NCI-H82 treated with DMSO at 0.1 percent for 48 hours (cell line): ENCODE measurements at regions not wholly inside any gene's neighbourhood (a gene's known extent, or its start where the extent isn't known, plus 50 kb on each side); places are given as distances from the start of the nearest gene placed in this dataset.
"Not testable (repeated sequence)": the region's sequence is repeated elsewhere in the genome, so short reads cannot be mapped to it uniquely, and the experiment has no call there.

Source experiments
- DNase-seq: peaks from one replicate; lab custom pipeline; 2025; ENCODE audit not compliant: unreplicated experiment; lab: John Stamatoyannopoulos, UW

DNA sequence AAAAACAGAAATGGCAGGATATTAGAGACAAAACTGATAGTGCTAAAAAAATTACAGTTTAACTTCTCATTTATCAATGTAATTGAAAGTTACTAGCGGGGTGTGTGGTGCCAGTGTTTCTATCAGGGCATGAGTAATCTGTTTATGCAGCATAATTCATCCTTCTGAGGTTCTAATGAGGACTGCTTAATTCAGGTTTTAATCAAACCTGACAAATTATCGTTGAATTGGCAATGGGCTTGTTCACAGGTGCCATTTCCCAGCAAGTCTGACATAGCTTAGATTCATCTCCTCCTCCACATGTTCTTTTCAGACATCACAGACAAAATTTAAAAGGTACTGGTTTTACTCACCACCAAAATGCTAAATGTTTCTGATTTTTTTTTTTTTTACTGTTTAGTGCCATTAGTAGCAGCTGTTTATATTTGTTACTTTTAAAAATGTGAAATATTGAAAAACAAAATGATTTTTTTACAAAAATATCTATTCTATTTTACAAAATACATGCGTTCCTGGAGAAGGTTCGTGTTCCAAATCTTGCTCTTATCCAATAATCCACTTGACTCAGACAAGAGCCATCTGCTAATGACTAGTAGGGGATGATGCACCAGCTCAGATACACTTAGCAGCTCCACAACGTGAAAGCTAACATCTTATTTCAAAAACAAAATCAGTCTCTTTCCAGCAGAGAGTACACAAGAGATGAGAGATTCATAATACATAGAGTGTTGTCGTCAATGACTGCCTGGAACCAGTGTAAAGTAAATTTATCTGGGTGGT is 447.7 kb upstream of the DPPA4 start:
- DNase-seq: peak; percentile 87

DNA sequence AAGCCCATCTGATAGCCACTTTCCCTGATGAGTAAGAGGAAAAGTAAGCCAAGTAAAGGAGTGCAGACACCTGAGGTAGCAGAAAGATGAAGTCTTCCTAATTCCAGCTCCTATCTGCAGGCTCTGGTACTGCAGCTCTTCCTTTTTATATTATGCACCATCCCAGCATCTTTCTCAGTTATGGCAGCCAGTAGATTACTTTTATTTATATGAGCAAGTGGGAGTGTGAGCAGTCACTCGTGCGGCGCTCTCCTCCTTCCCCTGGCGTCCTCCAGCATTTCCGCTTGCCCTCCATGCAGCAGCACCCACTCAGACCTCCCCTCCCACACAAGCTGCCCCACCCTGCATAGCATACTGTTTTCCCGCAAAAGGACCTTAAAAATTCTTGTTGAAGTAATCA is 465.9 kb upstream of the DPPA4 start:
- DNase-seq: no peak

DNA sequence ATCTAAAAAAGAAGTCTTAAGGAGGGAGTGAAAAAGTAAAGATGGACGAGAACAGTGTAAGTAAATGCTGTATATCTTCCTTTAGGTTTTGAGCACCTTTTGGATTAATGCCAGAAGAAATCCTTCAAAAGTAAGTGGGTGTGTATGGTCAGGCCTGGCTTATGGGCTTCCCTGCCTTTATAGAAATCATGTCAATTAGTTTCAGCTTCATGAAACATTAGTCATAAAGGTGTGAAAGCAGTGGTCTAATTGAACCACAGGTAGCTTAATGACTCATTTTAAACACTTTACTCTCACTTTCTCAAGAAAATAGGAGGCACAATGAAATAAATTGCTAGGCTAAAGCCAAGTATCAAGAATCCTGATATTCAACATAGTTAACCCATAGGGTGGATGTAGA is 467.4 kb upstream of the DPPA4 start:
- DNase-seq: no peak

DNA sequence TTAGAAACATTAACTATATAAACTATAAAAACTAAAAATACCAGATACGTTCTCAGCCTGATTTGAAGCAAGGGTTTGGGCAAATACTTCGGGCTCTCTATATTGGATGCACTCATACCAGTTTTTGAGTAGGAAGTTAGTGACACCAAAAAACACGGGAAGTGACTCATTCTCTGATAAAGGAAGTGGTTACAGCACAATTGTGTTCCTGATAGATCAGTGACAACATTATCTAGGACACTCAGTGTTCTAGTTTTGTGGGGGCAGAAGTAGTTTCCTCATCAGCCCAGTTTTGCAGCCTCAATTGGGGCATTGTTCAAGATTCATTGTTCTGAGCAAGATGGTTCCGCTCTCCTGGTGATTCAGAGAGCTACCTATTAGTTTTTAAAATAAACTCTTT is 469.6 kb upstream of the DPPA4 start:
- no peak for DNase-seq

DNA sequence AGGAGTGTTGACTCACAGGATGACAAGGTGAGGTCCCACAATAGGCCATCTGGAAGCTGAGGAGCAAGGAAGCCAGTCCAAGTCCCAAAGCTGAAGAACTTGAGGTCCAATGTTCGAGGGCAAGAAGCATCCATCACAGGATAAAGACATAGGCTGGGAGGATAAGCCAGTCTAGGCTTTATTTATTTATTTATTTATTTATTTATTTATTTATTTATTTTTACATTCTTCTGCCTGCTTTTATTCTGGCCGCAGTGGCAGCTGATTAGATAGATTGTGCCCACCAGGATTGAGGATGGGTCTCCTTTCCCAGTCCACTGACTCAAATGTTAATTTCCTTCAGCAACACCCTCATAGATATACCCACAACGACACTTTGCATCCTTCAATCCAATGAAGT is 472.2 kb upstream of the DPPA4 start:
- no peak for DNase-seq

DNA sequence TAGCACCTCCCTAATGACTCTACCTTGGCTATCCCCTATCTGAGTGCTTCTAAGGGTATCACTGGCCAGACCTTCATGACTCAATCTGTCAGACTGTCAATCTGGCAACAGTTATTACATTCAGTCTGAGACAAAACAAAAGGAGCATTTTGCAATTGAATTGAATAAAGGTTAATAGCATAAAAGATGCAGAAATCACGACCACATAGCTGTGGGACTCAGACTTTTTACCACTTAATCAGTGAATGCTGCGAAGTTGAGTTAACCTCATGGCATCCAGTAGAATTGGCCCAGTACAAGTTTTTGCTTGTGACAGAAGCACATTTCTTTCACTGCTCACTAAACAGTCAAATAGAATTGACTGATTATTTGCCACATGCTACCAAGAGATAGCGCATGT is 480.7 kb upstream of the DPPA4 start:
- DNase-seq: no peak

DNA sequence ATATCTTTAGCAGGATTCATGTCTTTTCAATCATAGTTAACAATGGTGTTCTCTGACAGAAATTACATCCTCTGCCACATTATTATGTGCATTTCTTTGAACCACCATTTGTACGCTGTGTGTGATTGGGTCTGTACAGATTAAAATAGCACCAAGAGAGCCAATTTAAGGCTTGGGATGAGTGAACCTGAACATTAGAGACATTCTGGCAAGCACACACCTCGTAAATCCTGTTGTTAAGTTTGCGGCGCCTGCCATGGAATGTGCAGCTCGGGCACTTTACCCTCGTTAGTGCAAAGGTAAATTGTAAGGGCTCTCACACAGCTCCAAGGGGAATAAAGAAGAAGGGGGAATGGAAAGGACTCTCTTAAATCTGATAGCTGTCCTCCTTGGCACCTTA is 482.4 kb upstream of the DPPA4 start:
- DNase-seq: peak; percentile 84

DNA sequence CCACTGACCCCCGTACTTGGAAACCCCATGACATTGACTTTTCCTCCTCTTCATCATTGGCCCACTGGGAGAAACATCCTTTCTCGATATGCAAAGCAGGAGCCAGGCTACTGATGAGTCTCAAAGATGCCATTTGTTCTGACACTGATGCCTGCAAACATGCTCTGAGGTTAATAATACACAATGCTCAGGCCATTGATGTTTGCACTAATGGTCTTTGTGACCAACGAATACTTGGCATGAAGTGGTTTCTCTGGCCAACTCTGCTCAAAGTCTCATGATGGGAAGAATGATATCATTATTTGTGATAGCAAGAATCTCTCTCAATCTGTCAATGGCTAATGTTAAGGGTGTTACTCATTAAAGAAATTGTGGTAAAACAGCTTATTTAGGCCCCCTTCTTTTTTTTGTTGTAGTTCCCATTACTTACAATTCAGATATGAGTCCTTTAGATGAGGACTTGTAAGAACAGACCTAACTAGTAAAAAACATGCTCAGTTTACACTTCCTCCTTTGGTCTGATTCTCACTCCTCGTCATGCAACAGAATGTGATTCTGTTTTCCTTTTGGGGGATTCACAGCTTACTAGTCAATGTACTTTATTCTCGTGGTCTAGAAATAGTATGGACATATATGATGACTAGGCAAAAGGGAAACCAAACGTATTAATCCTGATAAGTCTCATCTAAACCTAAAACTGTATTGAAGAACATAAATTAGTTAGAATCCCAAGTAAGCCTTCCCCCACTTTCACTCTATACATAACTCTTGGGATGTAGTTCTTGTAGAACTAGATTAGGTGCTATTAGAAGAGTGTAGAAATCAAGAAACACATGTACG is 488.8 kb upstream of the DPPA4 start:
- no peak for DNase-seq

DNA sequence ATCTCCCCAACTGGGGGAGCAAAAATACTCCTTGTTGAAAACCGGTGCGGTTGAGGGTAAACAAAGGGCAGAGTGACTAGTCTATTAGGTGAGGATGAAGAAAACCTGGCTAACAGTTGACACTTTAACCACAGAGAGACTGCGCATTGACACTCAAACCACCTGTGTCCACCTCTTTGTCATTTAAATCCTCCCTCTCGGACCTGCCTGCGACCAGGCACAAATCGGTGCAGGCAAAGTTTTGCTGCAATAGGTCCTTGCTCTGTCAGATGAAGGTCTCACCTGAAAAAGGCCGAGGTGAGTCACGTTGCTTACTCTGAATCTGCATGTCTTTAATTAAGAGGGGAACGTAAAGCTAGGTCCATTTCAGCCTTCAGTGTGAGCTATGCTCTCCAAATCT is 494.1 kb upstream of the DPPA4 start:
- no peak for DNase-seq

DNA sequence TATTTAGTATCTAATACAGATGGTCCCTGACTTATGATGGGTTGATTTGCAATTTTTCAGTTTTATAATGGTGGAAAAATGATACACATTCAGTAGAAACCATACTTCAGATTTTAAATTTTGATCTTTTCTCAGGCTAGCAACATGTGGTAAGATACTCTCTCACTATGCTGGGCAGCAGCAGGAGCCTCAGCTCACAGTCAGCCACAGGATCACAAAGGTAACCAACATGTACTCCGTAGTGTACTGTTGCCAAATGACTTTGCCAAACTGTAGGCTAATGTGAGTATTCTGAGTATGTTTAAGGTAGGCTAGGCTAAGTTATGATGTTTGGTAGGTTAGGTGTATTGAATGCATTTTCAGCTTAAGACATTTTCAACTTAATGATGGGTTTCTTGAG is 498.6 kb upstream of the DPPA4 start:
- no peak for DNase-seq

DNA sequence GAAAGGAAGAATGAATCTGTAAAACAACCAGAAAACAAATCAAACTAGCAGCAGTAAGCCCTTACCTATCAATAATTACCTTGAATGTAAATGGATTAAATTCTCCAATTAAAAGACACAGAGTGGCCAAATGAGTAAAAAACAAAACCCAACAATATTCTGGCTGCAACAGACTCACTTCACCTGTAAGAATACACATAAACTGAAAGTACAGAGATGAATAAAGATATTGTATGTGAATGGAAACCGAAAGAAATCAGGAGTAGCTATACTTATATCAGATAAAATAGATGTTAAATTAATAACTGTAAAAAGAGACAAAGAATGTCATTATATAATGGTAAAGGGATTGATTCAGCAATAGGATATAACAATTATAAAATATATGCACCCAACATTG is 514.5 kb upstream of the DPPA4 start:
- DNase-seq: no peak

DNA sequence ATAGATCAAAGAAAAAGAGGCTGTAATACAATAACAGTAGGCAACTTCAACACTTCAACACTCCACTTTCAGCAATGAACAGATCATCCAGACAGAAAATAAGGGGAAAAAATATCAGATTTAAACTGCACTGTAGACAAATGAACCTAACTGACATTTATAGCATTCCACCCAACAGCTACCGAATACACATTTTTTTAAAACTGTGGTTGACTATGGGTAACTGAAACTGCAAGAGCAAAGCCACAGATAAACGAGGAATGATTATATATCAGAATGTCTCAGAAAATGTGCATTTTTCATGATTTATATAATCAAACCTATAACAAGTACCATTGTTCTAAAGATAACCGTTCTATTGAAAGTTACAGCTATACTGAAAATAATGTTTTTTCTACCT is 514.9 kb upstream of the DPPA4 start:
- no peak for DNase-seq

DNA sequence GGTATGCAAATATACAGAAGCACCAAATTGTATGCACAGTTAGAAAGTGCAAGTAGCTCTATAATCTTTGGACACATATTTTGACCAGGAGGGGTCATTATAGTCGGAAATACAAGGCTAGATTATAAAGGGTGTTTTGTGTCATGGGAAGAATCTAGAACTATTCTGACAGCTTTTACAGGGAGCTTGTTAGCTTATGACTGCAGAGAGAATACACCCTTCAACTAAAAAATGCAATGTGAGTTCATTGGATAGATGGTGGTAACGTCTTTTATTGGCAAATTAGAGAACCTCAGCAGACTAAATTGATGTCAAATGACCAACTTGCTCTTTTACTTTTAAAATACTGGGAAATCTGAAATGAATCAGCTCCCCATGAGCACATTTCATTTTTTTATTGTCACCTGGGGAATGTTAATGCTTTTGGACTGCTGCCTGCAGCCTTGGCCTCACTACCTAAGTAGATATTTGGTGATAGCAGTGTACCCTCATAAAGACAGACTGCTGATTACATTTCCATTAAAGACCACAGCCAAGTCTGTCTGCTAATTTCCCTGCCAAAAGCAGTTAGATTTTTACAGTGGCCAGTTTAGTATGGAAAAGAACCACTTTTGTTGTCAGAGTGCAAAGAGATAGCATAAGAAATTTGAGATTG is 515.9 kb upstream of the DPPA4 start:
- no peak for DNase-seq

DNA sequence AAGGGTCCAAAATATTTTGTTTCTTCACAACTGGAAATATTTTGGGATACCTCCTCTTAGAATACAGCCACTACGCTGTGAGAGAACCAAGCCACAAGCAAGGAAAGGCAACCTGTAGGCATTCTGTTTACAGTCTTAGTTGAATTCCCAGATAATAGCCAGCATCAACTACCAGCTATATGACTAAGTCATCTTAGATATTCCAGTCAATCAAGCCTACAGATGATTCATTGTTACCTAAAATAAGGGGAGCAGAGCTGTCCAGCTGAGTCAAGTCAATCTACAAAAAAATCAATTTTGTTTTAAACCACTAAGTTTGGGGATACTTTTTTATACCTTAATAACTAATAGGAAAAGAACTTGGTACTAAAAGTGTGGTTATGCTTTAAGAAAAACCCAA is 526.4 kb upstream of the DPPA4 start:
- no peak for DNase-seq

DNA sequence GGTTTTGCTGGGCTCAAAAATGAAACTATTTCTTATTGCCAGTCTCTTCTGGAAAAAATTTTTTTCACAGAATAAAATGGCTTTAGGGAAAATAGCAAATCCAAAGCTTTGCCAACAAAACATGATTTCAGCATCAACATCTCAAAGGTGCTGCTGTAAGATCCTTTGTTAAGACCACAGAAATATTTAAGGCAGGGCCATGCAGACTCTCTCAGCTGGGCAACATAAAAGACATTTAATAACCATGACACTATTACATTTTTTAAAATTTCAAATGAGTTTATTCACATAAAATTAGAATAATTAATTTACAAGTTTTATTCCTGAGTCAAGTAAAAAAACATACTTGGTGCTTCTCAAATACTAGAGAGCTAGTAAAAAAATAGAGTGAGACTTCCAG is 527.1 kb upstream of the DPPA4 start:
- DNase-seq: no peak

DNA sequence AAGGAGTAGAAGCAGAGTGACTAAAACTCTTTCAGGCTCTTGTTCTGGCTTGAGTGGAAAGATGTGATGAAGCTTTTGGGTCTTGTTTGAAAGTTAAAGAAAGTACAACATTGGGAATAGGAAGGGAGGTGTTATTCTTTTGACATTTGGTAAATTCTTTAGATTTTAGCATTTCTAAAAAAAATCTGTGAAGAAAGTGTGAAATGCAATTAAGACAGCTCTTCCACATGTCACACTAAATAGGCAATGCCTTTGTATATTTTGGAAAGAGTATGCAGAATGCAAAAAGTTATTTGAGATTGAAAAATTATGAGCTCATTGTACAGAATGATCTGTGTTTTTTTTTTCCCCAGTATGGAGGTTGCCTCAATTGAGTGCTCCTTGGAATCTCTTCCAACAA is 532.2 kb upstream of the DPPA4 start:
- DNase-seq: no peak

DNA sequence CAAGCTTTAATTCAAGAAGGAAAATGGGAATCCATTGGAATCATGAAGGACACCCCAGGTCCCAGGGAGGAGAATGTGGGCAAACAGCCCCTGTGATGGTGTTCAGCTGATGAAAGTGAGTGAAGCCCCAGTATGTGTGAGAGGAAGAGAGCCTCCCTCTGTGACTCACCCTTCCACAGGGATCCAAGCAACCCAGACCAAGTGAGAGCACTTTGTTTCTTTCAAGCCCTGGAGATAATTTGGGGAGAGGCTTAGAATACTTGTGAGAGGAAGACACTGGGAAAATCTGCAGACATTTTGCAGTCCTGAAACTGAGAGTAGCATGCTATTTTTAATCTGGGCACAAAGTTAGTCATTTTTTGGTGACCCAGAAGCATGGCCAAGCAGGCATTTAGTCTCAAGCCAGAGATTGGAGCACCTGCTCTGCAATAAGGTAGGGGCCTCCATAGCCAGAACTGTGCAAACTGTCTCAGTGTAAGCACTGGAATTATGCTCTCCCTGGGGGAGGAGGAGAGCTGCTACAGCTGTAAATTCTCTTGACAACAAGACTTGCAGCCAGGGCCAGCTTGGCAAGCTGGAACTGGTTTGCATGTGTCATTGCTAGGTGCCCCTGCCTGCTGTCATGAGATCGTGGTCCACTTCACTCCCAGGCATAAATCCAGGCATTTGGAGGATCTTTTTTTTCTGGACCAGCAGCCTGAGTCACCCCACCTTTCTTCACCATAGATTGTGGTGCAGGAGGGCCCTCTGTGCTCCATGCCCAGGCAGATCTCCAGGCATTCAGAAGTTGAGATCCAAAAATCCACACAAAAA is 537.8 kb upstream of the DPPA4 start:
- no peak for DNase-seq

DNA sequence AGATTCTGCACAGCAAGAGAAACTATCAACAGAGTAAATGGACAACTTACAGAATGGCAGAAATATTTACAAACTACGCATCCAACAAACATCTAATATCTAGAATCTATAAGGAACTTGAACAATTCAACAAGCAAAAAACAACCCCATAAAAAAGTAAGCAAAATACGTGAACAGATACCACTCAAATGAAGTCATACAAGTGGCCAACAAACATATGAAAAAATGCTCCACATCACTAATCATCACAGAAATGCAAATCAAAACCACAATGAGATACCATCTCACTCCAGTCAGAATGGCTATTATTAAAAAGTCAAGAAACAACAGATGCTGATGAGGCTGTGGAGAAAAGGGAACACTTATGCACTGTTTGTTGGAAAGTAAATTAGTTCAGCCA is 540.3 kb upstream of the DPPA4 start:
- DNase-seq: not testable (repeated sequence)

DNA sequence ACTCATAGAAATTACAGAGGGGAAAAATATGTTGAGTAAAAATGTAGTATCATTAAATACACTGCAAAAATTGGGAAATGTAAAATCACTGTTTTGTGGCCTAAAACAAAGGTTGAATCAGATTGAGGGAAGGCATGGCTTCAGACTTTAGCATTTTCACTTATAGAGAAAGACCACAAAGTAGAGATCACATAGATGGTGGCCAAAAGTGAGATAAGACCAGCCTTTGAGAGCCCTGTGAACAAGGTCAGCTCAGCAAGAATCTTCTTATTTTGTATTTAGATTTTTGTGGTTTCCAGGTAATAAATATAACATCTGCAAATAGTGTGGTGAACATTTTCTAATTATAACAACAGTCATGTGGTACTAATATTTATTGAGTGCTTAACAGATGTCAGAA is 544.8 kb upstream of the DPPA4 start:
- DNase-seq: no peak

DNA sequence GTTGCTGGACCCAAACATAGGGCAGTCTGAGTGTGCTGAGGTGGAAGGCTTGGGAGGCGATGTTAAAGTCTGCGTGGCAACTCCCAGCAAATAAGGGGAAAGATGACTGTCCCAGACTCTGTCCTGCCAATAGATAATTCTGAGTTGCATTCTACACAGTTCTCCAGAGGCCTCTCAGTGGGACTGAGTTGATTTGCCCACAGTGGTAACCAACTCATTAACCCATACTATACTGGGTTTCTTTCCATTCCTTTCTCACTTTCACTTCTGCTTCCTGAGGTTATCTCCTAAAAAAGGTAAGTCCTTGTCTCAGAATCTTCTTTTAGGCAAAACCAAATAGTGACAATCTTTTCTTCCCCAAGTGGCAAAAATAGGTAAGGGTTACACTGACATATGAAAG is 549.9 kb upstream of the DPPA4 start:
- DNase-seq: no peak

DNA sequence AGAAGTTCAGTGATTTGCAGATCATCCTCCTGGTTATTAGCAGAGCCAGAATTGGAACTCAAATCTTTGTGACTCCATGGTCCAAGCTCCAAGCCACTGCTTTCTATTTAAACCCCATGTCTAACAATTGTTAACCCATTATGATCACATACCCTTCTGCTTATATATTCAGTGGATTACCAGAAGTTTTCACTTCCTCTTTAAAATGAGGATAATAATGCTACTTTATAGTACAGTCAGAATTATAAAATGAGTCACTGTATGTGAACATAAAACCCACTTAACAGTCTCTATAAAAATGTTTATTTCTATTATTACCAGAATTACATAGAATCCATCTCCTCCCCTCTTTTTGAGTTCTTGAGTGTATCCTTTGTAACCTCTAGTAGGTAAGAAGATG is 550.7 kb upstream of the DPPA4 start:
- DNase-seq: no peak
